PFSK-1 (cell line): ENCODE measurements at regions not wholly inside any gene's neighbourhood (a gene's known extent, or its start where the extent isn't known, plus 50 kb on each side); places are given as distances from the start of the nearest gene placed in this dataset.

Source experiments
- POLR2AphosphoS5 ChIP-seq: IDR thresholded peaks from 2 replicates; pipeline ENCODE4 v1.6.1; 2012; ENCODE audit warnings: low read depth, mild to moderate bottlenecking, control low read depth, low read length, moderate library complexity
- SIN3A ChIP-seq: IDR thresholded peaks from 2 replicates; pipeline ENCODE4 v1.6.1; 2012; ENCODE audit warnings: mild to moderate bottlenecking, low read length, moderate library complexity, borderline replicate concordance; ENCODE audit not compliant: insufficient read depth
- TAF1 ChIP-seq: IDR thresholded peaks from 2 replicates; pipeline ENCODE4 v1.6.1; 2012; ENCODE audit warnings: low read length, control low read depth, borderline replicate concordance; ENCODE audit not compliant: insufficient read depth
- TF ChIP-seq, protein P1 (sequence below), 2 experiments: IDR thresholded peaks; 2 replicates each; pipeline versions ENCODE4 v1.6.1 to v1.8.0; 2011 to 2012; ENCODE audit warnings: low read depth in 2 of 2, low read length in 2 of 2, control low read depth in 1 of 2, inconsistent platforms in 1 of 2, mild to moderate bottlenecking in 1 of 2, moderate library complexity in 1 of 2; ENCODE audit not compliant: insufficient read depth in 1 of 2

- TF ChIP-seq, protein P1, sequence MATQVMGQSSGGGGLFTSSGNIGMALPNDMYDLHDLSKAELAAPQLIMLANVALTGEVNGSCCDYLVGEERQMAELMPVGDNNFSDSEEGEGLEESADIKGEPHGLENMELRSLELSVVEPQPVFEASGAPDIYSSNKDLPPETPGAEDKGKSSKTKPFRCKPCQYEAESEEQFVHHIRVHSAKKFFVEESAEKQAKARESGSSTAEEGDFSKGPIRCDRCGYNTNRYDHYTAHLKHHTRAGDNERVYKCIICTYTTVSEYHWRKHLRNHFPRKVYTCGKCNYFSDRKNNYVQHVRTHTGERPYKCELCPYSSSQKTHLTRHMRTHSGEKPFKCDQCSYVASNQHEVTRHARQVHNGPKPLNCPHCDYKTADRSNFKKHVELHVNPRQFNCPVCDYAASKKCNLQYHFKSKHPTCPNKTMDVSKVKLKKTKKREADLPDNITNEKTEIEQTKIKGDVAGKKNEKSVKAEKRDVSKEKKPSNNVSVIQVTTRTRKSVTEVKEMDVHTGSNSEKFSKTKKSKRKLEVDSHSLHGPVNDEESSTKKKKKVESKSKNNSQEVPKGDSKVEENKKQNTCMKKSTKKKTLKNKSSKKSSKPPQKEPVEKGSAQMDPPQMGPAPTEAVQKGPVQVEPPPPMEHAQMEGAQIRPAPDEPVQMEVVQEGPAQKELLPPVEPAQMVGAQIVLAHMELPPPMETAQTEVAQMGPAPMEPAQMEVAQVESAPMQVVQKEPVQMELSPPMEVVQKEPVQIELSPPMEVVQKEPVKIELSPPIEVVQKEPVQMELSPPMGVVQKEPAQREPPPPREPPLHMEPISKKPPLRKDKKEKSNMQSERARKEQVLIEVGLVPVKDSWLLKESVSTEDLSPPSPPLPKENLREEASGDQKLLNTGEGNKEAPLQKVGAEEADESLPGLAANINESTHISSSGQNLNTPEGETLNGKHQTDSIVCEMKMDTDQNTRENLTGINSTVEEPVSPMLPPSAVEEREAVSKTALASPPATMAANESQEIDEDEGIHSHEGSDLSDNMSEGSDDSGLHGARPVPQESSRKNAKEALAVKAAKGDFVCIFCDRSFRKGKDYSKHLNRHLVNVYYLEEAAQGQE (IDR thresholded peaks at IDR 0.05; ENCODE audit: insufficient read depth in 1 of 2, low read depth in 2 of 2, low read length in 2 of 2), result no peak
- TF ChIP-seq SIN3A, result no peak
- no peak for TF ChIP-seq POLR2AphosphoS5
- no peak for TF ChIP-seq TAF1
Observed at GRCh38 chr9:89896806-89897340, 292.1 kb downstream of the GADD45G start.
